ENCODE measurements at regions not wholly inside any gene's neighbourhood (a gene's known extent, or its start where the extent isn't known, plus 50 kb on each side); places are given as distances from the start of the nearest gene placed in this dataset.

- no peaks in the 10 kb centered on the region for H3K36me3 Mint-ChIP-seq (ENCODE audit: insufficient read depth)
- H3K9me3 Mint-ChIP-seq = peaks cover 0 to 2% of the 10 kb centered on the region in 2 donors
- H3K4me1 Mint-ChIP-seq (ENCODE audit: low read depth in 2 of 2) = no peaks in the 10 kb centered on the region
- no peak for DNase-seq
- H3K27ac Mint-ChIP-seq = no peak overlapping the region
- no peak overlapping the region for H3K4me3 Mint-ChIP-seq
- H3K27me3 Mint-ChIP-seq = peaks cover 17 to 24% of the 10 kb centered on the region in 2 donors
- no peak for ATAC-seq (replicated peaks)
Observed at GRCh38 chr3:132230156-132231000, 86.8 kb upstream of the ACP3 start.

GRCh38 chr3:132231633-132232032, 85.6 kb upstream of the ACP3 start:
- DNase-seq (no peak), ATAC-seq (replicated peaks) (no peak)
- no peaks in the 10 kb centered on the region for H3K36me3 Mint-ChIP-seq (ENCODE audit: insufficient read depth)
- H3K27me3 Mint-ChIP-seq = peaks cover 17 to 24% of the 10 kb centered on the region in 2 donors
- H3K27ac Mint-ChIP-seq = no peak overlapping the region
- H3K4me3 Mint-ChIP-seq = no peak overlapping the region
- H3K9me3 Mint-ChIP-seq = peaks cover 0 to 2% of the 10 kb centered on the region in 2 donors
- no peaks in the 10 kb centered on the region for H3K4me1 Mint-ChIP-seq (ENCODE audit: low read depth in 2 of 2)

GRCh38 chr3:132232231-132232792, 84.9 kb upstream of the ACP3 start:
- Mint-ChIP-seq H3K9me3 (no peaks in the 10 kb centered on the region), H3K4me1 (ENCODE audit: low read depth in 2 of 2) (no peaks in the 10 kb centered on the region), H3K27ac (no peak overlapping the region), H3K36me3 (ENCODE audit: insufficient read depth) (no peaks in the 10 kb centered on the region), H3K27me3 (peaks cover 17 to 20% of the 10 kb centered on the region in 2 donors), H3K4me3 (no peak overlapping the region)
- ATAC-seq (replicated peaks) (no peak), DNase-seq (no peak)

- no peak overlapping the region for H3K27ac Mint-ChIP-seq
- H3K27me3 Mint-ChIP-seq = peaks cover 9 to 28% of the 10 kb centered on the region in 2 donors
- DNase-seq = no peak
- H3K9me3 Mint-ChIP-seq = no peaks in the 10 kb centered on the region
- no peak for ATAC-seq (replicated peaks)
- peaks cover 0 to 2% of the 10 kb centered on the region in 2 donors for H3K4me1 Mint-ChIP-seq (ENCODE audit: low read depth in 2 of 2)
- H3K36me3 Mint-ChIP-seq (ENCODE audit: insufficient read depth) = no peaks in the 10 kb centered on the region
- no peak overlapping the region for H3K4me3 Mint-ChIP-seq
Observed at GRCh38 chr3:132236701-132237651, 80.2 kb upstream of the ACP3 start.

- Mint-ChIP-seq H3K9me3 (no peaks in the 10 kb centered on the region), H3K4me3 (no peak overlapping the region), H3K27ac (no peak overlapping the region), H3K27me3 (peaks cover 13 to 34% of the 10 kb centered on the region in 2 donors), H3K4me1 (ENCODE audit: low read depth in 2 of 2) (peaks cover 0 to 2% of the 10 kb centered on the region in 2 donors), H3K36me3 (ENCODE audit: insufficient read depth) (no peaks in the 10 kb centered on the region)
- DNase-seq (no peak), ATAC-seq (replicated peaks) (no peak)
Observed at GRCh38 chr3:132237652-132238032, 79.6 kb upstream of the ACP3 start.

- peaks cover 0 to 2% of the 10 kb centered on the region in 2 donors for H3K4me1 Mint-ChIP-seq (ENCODE audit: low read depth in 2 of 2)
Observed at GRCh38 chr3:132239587-132239986, 77.6 kb upstream of the ACP3 start.

GRCh38 chr3:132241776-132242514, 75.3 kb upstream of the ACP3 start:
- no peak overlapping the region for H3K4me3 Mint-ChIP-seq
- no peaks in the 10 kb centered on the region for H3K36me3 Mint-ChIP-seq (ENCODE audit: insufficient read depth)
- H3K27ac Mint-ChIP-seq = no peak overlapping the region
- no peak for DNase-seq
- no peaks in the 10 kb centered on the region for H3K9me3 Mint-ChIP-seq
- peaks cover 0 to 2% of the 10 kb centered on the region in 2 donors for H3K4me1 Mint-ChIP-seq (ENCODE audit: low read depth in 2 of 2)
- ATAC-seq (replicated peaks) = no peak
- H3K27me3 Mint-ChIP-seq = peaks cover 19 to 34% of the 10 kb centered on the region in 2 donors

More at GRCh38 chr3:132239587-132239986, 77.6 kb upstream of the ACP3 start:
- H3K4me3 Mint-ChIP-seq = no peak overlapping the region
- DNase-seq (no peak), ATAC-seq (replicated peaks) (no peak)
- no peaks in the 10 kb centered on the region for H3K36me3 Mint-ChIP-seq (ENCODE audit: insufficient read depth)
- H3K27ac Mint-ChIP-seq = no peak overlapping the region
- peaks cover 13 to 34% of the 10 kb centered on the region in 2 donors for H3K27me3 Mint-ChIP-seq
- H3K9me3 Mint-ChIP-seq = no peaks in the 10 kb centered on the region

GRCh38 chr3:132242790-132243189, 74.4 kb upstream of the ACP3 start:
- peaks cover 19 to 41% of the 10 kb centered on the region in 2 donors for H3K27me3 Mint-ChIP-seq
- no peak overlapping the region for H3K4me3 Mint-ChIP-seq
- no peak overlapping the region for H3K27ac Mint-ChIP-seq
- DNase-seq = no peak
- ATAC-seq (replicated peaks) = no peak
- H3K36me3 Mint-ChIP-seq (ENCODE audit: insufficient read depth) = no peaks in the 10 kb centered on the region
- H3K9me3 Mint-ChIP-seq = no peaks in the 10 kb centered on the region
- peaks cover 0 to 2% of the 10 kb centered on the region in 2 donors for H3K4me1 Mint-ChIP-seq (ENCODE audit: low read depth in 2 of 2)

- Mint-ChIP-seq H3K27me3 (peaks cover 19 to 40% of the 10 kb centered on the region in 2 donors), H3K36me3 (ENCODE audit: insufficient read depth) (no peaks in the 10 kb centered on the region), H3K4me1 (ENCODE audit: low read depth in 2 of 2) (no peaks in the 10 kb centered on the region), H3K9me3 (no peaks in the 10 kb centered on the region), H3K27ac (no peak overlapping the region), H3K4me3 (no peak overlapping the region)
- no peak for ATAC-seq (replicated peaks)
- no peak for DNase-seq
Observed at GRCh38 chr3:132245552-132246142, 71.6 kb upstream of the ACP3 start.

GRCh38 chr3:132246212-132246611, 71.0 kb upstream of the ACP3 start:
- no peaks in the 10 kb centered on the region for H3K4me1 Mint-ChIP-seq (ENCODE audit: low read depth in 2 of 2)
- ATAC-seq (replicated peaks) (no peak), DNase-seq (no peak)
- no peak overlapping the region for H3K4me3 Mint-ChIP-seq
- no peaks in the 10 kb centered on the region for H3K36me3 Mint-ChIP-seq (ENCODE audit: insufficient read depth)
- no peak overlapping the region for H3K27ac Mint-ChIP-seq
- no peaks in the 10 kb centered on the region for H3K9me3 Mint-ChIP-seq
- H3K27me3 Mint-ChIP-seq = peaks cover 18 to 34% of the 10 kb centered on the region in 2 donors

GRCh38 chr3:132247211-132247610, 70.0 kb upstream of the ACP3 start:
- Mint-ChIP-seq H3K27ac (no peak overlapping the region), H3K27me3 (peaks cover 11 to 24% of the 10 kb centered on the region in 2 donors), H3K9me3 (no peaks in the 10 kb centered on the region), H3K4me3 (no peak overlapping the region), H3K36me3 (ENCODE audit: insufficient read depth) (no peaks in the 10 kb centered on the region), H3K4me1 (ENCODE audit: low read depth in 2 of 2) (no peaks in the 10 kb centered on the region)
- no peak for ATAC-seq (replicated peaks)
- no peak for DNase-seq

- no peak for DNase-seq
- H3K9me3 Mint-ChIP-seq = no peaks in the 10 kb centered on the region
- H3K4me3 Mint-ChIP-seq = no peak overlapping the region
- no peaks in the 10 kb centered on the region for H3K4me1 Mint-ChIP-seq (ENCODE audit: low read depth in 2 of 2)
- no peak for ATAC-seq (replicated peaks)
- no peaks in the 10 kb centered on the region for H3K36me3 Mint-ChIP-seq (ENCODE audit: insufficient read depth)
- H3K27me3 Mint-ChIP-seq = peaks cover 11 to 21% of the 10 kb centered on the region in 2 donors
- no peak overlapping the region for H3K27ac Mint-ChIP-seq
Observed at GRCh38 chr3:132248490-132248889, 68.7 kb upstream of the ACP3 start.
